Endodermal cell (in vitro differentiated cells): ENCODE measurements at regions not wholly inside any gene's neighbourhood (a gene's known extent, or its start where the extent isn't known, plus 50 kb on each side); places are given as distances from the start of the nearest gene placed in this dataset.
A peak's percentile ranks its signal among the peaks of the same experiment; 100 is the strongest.
"Not testable (repeated sequence)": the region's sequence is repeated elsewhere in the genome, so short reads cannot be mapped to it uniquely, and the experiment has no call there.

Source experiments
- DNase-seq: peaks from one replicate; pipeline ENCODE4 v3.0.0-alpha.2; 2017
- H3K27ac ChIP-seq: 2 replicates; pipeline ENCODE4 v1.5.1; 2013; ENCODE audit warnings: mild to moderate bottlenecking, low read depth, low read length, moderate library complexity
- H3K27me3 ChIP-seq: 2 replicates; pipeline ENCODE4 v1.6.1; 2013; ENCODE audit warnings: mild to moderate bottlenecking, low read length, moderate library complexity; ENCODE audit not compliant: insufficient read depth, control insufficient read depth, poor library complexity, severe bottlenecking
- H3K36me3 ChIP-seq: 2 replicates; pipeline ENCODE4 v1.7.0; 2013; ENCODE audit warnings: mild to moderate bottlenecking, low read length, moderate library complexity; ENCODE audit not compliant: control insufficient read depth, insufficient read depth
- H3K4me1 ChIP-seq: one replicate; pipeline ENCODE4 v1.7.0; 2013; ENCODE audit warnings: low read length; ENCODE audit not compliant: control insufficient read depth, insufficient read depth
- H3K4me3 ChIP-seq: 2 replicates; pipeline ENCODE4 v1.5.1; 2013; ENCODE audit warnings: mild to moderate bottlenecking, low read length, moderate library complexity
- H3K9ac ChIP-seq: 2 replicates; pipeline ENCODE4 v1.6.1; 2013; ENCODE audit warnings: mild to moderate bottlenecking, low read length, moderate library complexity; ENCODE audit not compliant: poor library complexity, severe bottlenecking; ENCODE audit errors: extremely low read depth
- H3K9me3 ChIP-seq: 2 replicates; pipeline ENCODE4 v1.6.1; 2013; ENCODE audit warnings: mild to moderate bottlenecking, low read length, moderate library complexity; ENCODE audit not compliant: control insufficient read depth
- H3K27ac Mint-ChIP-seq: 2 replicates; pipeline ENCODE4 v1.8.0; 2020; ENCODE audit warnings: mixed read lengths
- H3K27me3 Mint-ChIP-seq: 2 replicates; pipeline ENCODE4 v1.8.0; 2021; ENCODE audit warnings: mild to moderate bottlenecking, mixed read lengths; ENCODE audit not compliant: insufficient read depth
- H3K36me3 Mint-ChIP-seq: 2 replicates; pipeline ENCODE4 v1.8.0; 2020; ENCODE audit warnings: low read depth, mixed read lengths
- H3K4me1 Mint-ChIP-seq: 2 replicates; pipeline ENCODE4 v1.8.0; 2020; ENCODE audit warnings: mixed read lengths
- H3K4me3 Mint-ChIP-seq: 2 replicates; pipeline ENCODE4 v1.8.0; 2020; ENCODE audit warnings: mild to moderate bottlenecking, moderate library complexity, mixed read lengths
- H3K9me3 Mint-ChIP-seq: 2 replicates; pipeline ENCODE4 v1.8.0; 2020; ENCODE audit warnings: mild to moderate bottlenecking, mixed read lengths
- WGBS, 2 experiments: methylation state at CpG; one replicate each; pipeline versions ENCODE4 v1.1.5 to v1.1.7; 2013; ENCODE audit warnings: missing lambda C conversion rate in 2 of 2, mixed read lengths in 1 of 2; ENCODE audit not compliant: insufficient coverage in 1 of 2, insufficient read length in 1 of 2; 5-methylcytosine and 5-hydroxymethylcytosine counted together

- not testable (repeated sequence) for H3K36me3 ChIP-seq, H3K4me1 Mint-ChIP-seq, H3K9me3 Mint-ChIP-seq, H3K9me3 ChIP-seq, H3K27ac ChIP-seq, H3K27me3 Mint-ChIP-seq, H3K27ac Mint-ChIP-seq, H3K27me3 ChIP-seq, H3K9ac ChIP-seq, H3K36me3 Mint-ChIP-seq, H3K4me3 Mint-ChIP-seq, H3K4me3 ChIP-seq, H3K4me1 ChIP-seq
- DNase-seq, result peak; percentile 45
- WGBS, 2 experiments, result 96 to 100% methylated on average over 2 to 8 of the region's 14 CpGs
Measured at GRCh38 chr12:131296651-131297050, 342.9 kb downstream of the ADGRD1 start.

- H3K27me3 ChIP-seq, H3K4me3 ChIP-seq, H3K27ac Mint-ChIP-seq, H3K4me1 ChIP-seq, H3K4me3 Mint-ChIP-seq, H3K27ac ChIP-seq, H3K9me3 ChIP-seq, DNase-seq, H3K9ac ChIP-seq, H3K36me3 ChIP-seq, H3K9me3 Mint-ChIP-seq, H3K27me3 Mint-ChIP-seq, H3K4me1 Mint-ChIP-seq, H3K36me3 Mint-ChIP-seq: not testable (repeated sequence)
- WGBS, 2 experiments, result no CpG with 5 or more reads among the region's 83 CpGs
Measured at GRCh38 chr12:131298526-131299369, 345.0 kb downstream of the ADGRD1 start.

GRCh38 chr12:131299370-131299701 lies 345.6 kb downstream of the ADGRD1 start:
- not testable (repeated sequence) for H3K36me3 ChIP-seq, H3K4me1 ChIP-seq, H3K27me3 ChIP-seq, H3K4me1 Mint-ChIP-seq, H3K4me3 Mint-ChIP-seq, H3K9me3 Mint-ChIP-seq, H3K9ac ChIP-seq, H3K27ac Mint-ChIP-seq, H3K27me3 Mint-ChIP-seq, DNase-seq, H3K36me3 Mint-ChIP-seq, H3K4me3 ChIP-seq, H3K27ac ChIP-seq, H3K9me3 ChIP-seq
- WGBS, 2 experiments, result no CpG with 5 or more reads among the region's 27 CpGs

GRCh38 chr12:131303576-131303975 lies 349.9 kb downstream of the ADGRD1 start:
- H3K4me1 Mint-ChIP-seq, H3K4me3 ChIP-seq, H3K4me1 ChIP-seq, DNase-seq, H3K9ac ChIP-seq, H3K4me3 Mint-ChIP-seq, H3K36me3 ChIP-seq, H3K27ac ChIP-seq, H3K36me3 Mint-ChIP-seq, H3K9me3 Mint-ChIP-seq, H3K27ac Mint-ChIP-seq, H3K9me3 ChIP-seq, H3K27me3 Mint-ChIP-seq, H3K27me3 ChIP-seq: not testable (repeated sequence)
- WGBS, 2 experiments, result 100% methylated on average over 1 of the region's 5 CpGs; no CpG with 5 or more reads in 1 of the 2 experiments

GRCh38 chr12:131304642-131305041 lies 350.9 kb downstream of the ADGRD1 start:
- not testable (repeated sequence) for H3K27me3 ChIP-seq, H3K27ac Mint-ChIP-seq, H3K27me3 Mint-ChIP-seq, H3K4me1 Mint-ChIP-seq, H3K9ac ChIP-seq, H3K9me3 Mint-ChIP-seq, H3K4me3 ChIP-seq, H3K27ac ChIP-seq, H3K36me3 ChIP-seq, H3K36me3 Mint-ChIP-seq, H3K4me1 ChIP-seq, DNase-seq, H3K9me3 ChIP-seq, H3K4me3 Mint-ChIP-seq
- no CpG with 5 or more reads among the region's 6 CpGs for WGBS, 2 experiments
